ENCODE measurements at regions not wholly inside any gene's neighbourhood (a gene's known extent, or its start where the extent isn't known, plus 50 kb on each side); places are given as distances from the start of the nearest gene placed in this dataset.

GRCh38 chr6:85068221-85068620 lies 303.8 kb upstream of the TBX18 start:
- no peaks in the 10 kb centered on the region for H3K36me3 ChIP-seq (ENCODE audit: low read length)
- no peaks in the 10 kb centered on the region for H3F3A ChIP-seq (ENCODE audit: insufficient read depth)
- TF ChIP-seq EZH2phosphoT487 (conservative IDR thresholded peaks at IDR 0.05; ENCODE audit: low read length), result no peak
- TF ChIP-seq CTCF (IDR thresholded peaks at IDR 0.05; ENCODE audit: insufficient read depth, low read length, poor library complexity, severe bottlenecking), result no peak
- H3K9me2 ChIP-seq (replicated peaks; ENCODE audit: insufficient read depth, low read length), result no peaks in the 10 kb centered on the region
- no peaks in the 10 kb centered on the region for H4K20me1 ChIP-seq (ENCODE audit: low read depth, low read length)
- H3K27ac ChIP-seq (ENCODE audit: low read depth, low read length), result no peak overlapping the region
- H3K79me2 ChIP-seq (ENCODE audit: insufficient read depth, low read length), result no peaks in the 10 kb centered on the region
- no peaks in the 10 kb centered on the region for H3K9me3 ChIP-seq (ENCODE audit: insufficient read depth, low read length)
- no peak overlapping the region for H2AFZ ChIP-seq (ENCODE audit: low read depth, low read length, severe bottlenecking)
- no peak overlapping the region for H3K9ac ChIP-seq (ENCODE audit: low read length)
- H3K4me3 ChIP-seq (ENCODE audit: insufficient read depth, low read length, poor library complexity, severe bottlenecking), result no peak overlapping the region
- no peaks in the 10 kb centered on the region for H3K27me3 ChIP-seq (ENCODE audit: low read length)
- H3K4me2 ChIP-seq (ENCODE audit: low read depth, low read length, poor library complexity, severe bottlenecking), result no peak overlapping the region

- no peaks in the 10 kb centered on the region for H3K36me3 ChIP-seq (ENCODE audit: low read length)
- no peak overlapping the region for H2AFZ ChIP-seq (ENCODE audit: low read depth, low read length, severe bottlenecking)
- no peak overlapping the region for H3K4me3 ChIP-seq (ENCODE audit: insufficient read depth, low read length, poor library complexity, severe bottlenecking)
- no peak for TF ChIP-seq CTCF (IDR thresholded peaks at IDR 0.05; ENCODE audit: insufficient read depth, low read length, poor library complexity, severe bottlenecking)
- no peak for TF ChIP-seq EZH2phosphoT487 (conservative IDR thresholded peaks at IDR 0.05; ENCODE audit: low read length)
- H3K9me3 ChIP-seq (ENCODE audit: insufficient read depth, low read length), result no peaks in the 10 kb centered on the region
- no peaks in the 10 kb centered on the region for H3K27me3 ChIP-seq (ENCODE audit: low read length)
- H3F3A ChIP-seq (ENCODE audit: insufficient read depth), result no peaks in the 10 kb centered on the region
- H3K4me2 ChIP-seq (ENCODE audit: low read depth, low read length, poor library complexity, severe bottlenecking), result no peak overlapping the region
- no peaks in the 10 kb centered on the region for H4K20me1 ChIP-seq (ENCODE audit: low read depth, low read length)
- H3K9ac ChIP-seq (ENCODE audit: low read length), result no peak overlapping the region
- no peak overlapping the region for H3K27ac ChIP-seq (ENCODE audit: low read depth, low read length)
- no peaks in the 10 kb centered on the region for H3K9me2 ChIP-seq (replicated peaks; ENCODE audit: insufficient read depth, low read length)
- H3K79me2 ChIP-seq (ENCODE audit: insufficient read depth, low read length), result no peaks in the 10 kb centered on the region
Observed at GRCh38 chr6:85066266-85066665, 301.9 kb upstream of the TBX18 start.

- Histone ChIP-seq H4K20me1 (ENCODE audit: low read depth, low read length) (no peaks in the 10 kb centered on the region), H3K27me3 (ENCODE audit: low read length) (no peaks in the 10 kb centered on the region), H3F3A (ENCODE audit: insufficient read depth) (no peaks in the 10 kb centered on the region), H3K36me3 (ENCODE audit: low read length) (no peaks in the 10 kb centered on the region), H3K79me2 (ENCODE audit: insufficient read depth, low read length) (no peaks in the 10 kb centered on the region), H3K9me3 (ENCODE audit: insufficient read depth, low read length) (no peaks in the 10 kb centered on the region), H2AFZ (ENCODE audit: low read depth, low read length, severe bottlenecking) (no peak overlapping the region), H3K9ac (ENCODE audit: low read length) (no peak overlapping the region), H3K9me2 (replicated peaks; ENCODE audit: insufficient read depth, low read length) (no peaks in the 10 kb centered on the region), H3K27ac (ENCODE audit: low read depth, low read length) (no peak overlapping the region), H3K4me2 (ENCODE audit: low read depth, low read length, poor library complexity, severe bottlenecking) (no peak overlapping the region), H3K4me3 (ENCODE audit: insufficient read depth, low read length, poor library complexity, severe bottlenecking) (no peak overlapping the region)
- no peak for TF ChIP-seq CTCF (IDR thresholded peaks at IDR 0.05; ENCODE audit: insufficient read depth, low read length, poor library complexity, severe bottlenecking)
- TF ChIP-seq EZH2phosphoT487 (conservative IDR thresholded peaks at IDR 0.05; ENCODE audit: low read length), result no peak
Observed at GRCh38 chr6:85065831-85066230, 301.4 kb upstream of the TBX18 start.

- Histone ChIP-seq H4K20me1 (ENCODE audit: low read depth, low read length) (no peaks in the 10 kb centered on the region), H3K4me2 (ENCODE audit: low read depth, low read length, poor library complexity, severe bottlenecking) (no peak overlapping the region), H3K4me3 (ENCODE audit: insufficient read depth, low read length, poor library complexity, severe bottlenecking) (no peak overlapping the region), H3K9ac (ENCODE audit: low read length) (no peak overlapping the region), H3K9me3 (ENCODE audit: insufficient read depth, low read length) (no peaks in the 10 kb centered on the region), H3K27ac (ENCODE audit: low read depth, low read length) (no peak overlapping the region), H3K36me3 (ENCODE audit: low read length) (no peaks in the 10 kb centered on the region), H3F3A (ENCODE audit: insufficient read depth) (no peaks in the 10 kb centered on the region), H3K27me3 (ENCODE audit: low read length) (no peaks in the 10 kb centered on the region), H2AFZ (ENCODE audit: low read depth, low read length, severe bottlenecking) (no peak overlapping the region), H3K79me2 (ENCODE audit: insufficient read depth, low read length) (no peaks in the 10 kb centered on the region), H3K9me2 (replicated peaks; ENCODE audit: insufficient read depth, low read length) (no peaks in the 10 kb centered on the region)
- TF ChIP-seq CTCF (IDR thresholded peaks at IDR 0.05; ENCODE audit: insufficient read depth, low read length, poor library complexity, severe bottlenecking), result no peak
- no peak for TF ChIP-seq EZH2phosphoT487 (conservative IDR thresholded peaks at IDR 0.05; ENCODE audit: low read length)
Observed at GRCh38 chr6:85063611-85064010, 299.2 kb upstream of the TBX18 start.
